Lower leg skin (tissue), 3 donors: ENCODE measurements at regions not wholly inside any gene's neighbourhood (a gene's known extent, or its start where the extent isn't known, plus 50 kb on each side); places are given as distances from the start of the nearest gene placed in this dataset.

Experiments used
- POLR2A ChIP-seq, 2 donors: fragments of 450-650 bp; IDR thresholded peaks; one replicate each; pipeline ENCODE4 v1.6.1; 2016 to 2017; ENCODE audit warnings: antibody characterized with exemption in 2 of 2, mild to moderate bottlenecking in 1 of 2, moderate library complexity in 1 of 2
- TF ChIP-seq, protein P1 (sequence below), 3 donors: fragments of 450-650 bp; IDR thresholded peaks; one replicate each; pipeline ENCODE4 v1.5.1; 2016; ENCODE audit warnings: antibody characterized with exemption in 3 of 3, mild to moderate bottlenecking in 3 of 3, moderate library complexity in 2 of 3

- TF ChIP-seq, protein P1, sequence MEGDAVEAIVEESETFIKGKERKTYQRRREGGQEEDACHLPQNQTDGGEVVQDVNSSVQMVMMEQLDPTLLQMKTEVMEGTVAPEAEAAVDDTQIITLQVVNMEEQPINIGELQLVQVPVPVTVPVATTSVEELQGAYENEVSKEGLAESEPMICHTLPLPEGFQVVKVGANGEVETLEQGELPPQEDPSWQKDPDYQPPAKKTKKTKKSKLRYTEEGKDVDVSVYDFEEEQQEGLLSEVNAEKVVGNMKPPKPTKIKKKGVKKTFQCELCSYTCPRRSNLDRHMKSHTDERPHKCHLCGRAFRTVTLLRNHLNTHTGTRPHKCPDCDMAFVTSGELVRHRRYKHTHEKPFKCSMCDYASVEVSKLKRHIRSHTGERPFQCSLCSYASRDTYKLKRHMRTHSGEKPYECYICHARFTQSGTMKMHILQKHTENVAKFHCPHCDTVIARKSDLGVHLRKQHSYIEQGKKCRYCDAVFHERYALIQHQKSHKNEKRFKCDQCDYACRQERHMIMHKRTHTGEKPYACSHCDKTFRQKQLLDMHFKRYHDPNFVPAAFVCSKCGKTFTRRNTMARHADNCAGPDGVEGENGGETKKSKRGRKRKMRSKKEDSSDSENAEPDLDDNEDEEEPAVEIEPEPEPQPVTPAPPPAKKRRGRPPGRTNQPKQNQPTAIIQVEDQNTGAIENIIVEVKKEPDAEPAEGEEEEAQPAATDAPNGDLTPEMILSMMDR (IDR thresholded peaks at IDR 0.05) = no peak
- TF ChIP-seq POLR2A (IDR thresholded peaks at IDR 0.05) = no peak
Observed at GRCh38 chr6:82076916-82077315, 170.6 kb downstream of the IBTK start.
